GM19238 (cell line): ENCODE measurements at regions not wholly inside any gene's neighbourhood (a gene's known extent, or its start where the extent isn't known, plus 50 kb on each side); places are given as distances from the start of the nearest gene placed in this dataset.
"Not testable (repeated sequence)": the region's sequence is repeated elsewhere in the genome, so short reads cannot be mapped to it uniquely, and the experiment has no call there.

Experiments
- DNase-seq: peaks from one replicate; pipeline ENCODE4 v3.0.0; 2011; ENCODE audit warnings: low spot score; ENCODE audit not compliant: insufficient read length

GRCh38 chr7:65453341-65454030, 79.8 kb downstream of the ZNF92 start:
- DNase-seq: no peak

GRCh38 chr7:65454469-65454868, 80.8 kb downstream of the ZNF92 start:
- DNase-seq: no peak

- DNase-seq: not testable (repeated sequence)
Observed at GRCh38 chr7:65455050-65455449, 81.4 kb downstream of the ZNF92 start.

- no peak for DNase-seq
Observed at GRCh38 chr7:65457705-65458104, 84.0 kb downstream of the ZNF92 start.

GRCh38 chr7:65459438-65459837, 85.8 kb downstream of the ZNF92 start:
- DNase-seq: no peak

- DNase-seq: no peak
Observed at GRCh38 chr7:65462148-65462716, 88.6 kb downstream of the ZNF92 start.

- no peak for DNase-seq
Observed at GRCh38 chr7:65463184-65463583, 89.5 kb downstream of the ZNF92 start.

- not testable (repeated sequence) for DNase-seq
Observed at GRCh38 chr7:65469919-65470558, 96.4 kb downstream of the ZNF92 start.

- no peak for DNase-seq
Observed at GRCh38 chr7:65471587-65471986, 97.9 kb downstream of the ZNF92 start.

- DNase-seq: no peak
Observed at GRCh38 chr7:65475040-65475726, 101.5 kb downstream of the ZNF92 start.

- peak; percentile 18 for DNase-seq
Observed at GRCh38 chr7:65475734-65476319, 102.2 kb downstream of the ZNF92 start.

- no peak for DNase-seq
Observed at GRCh38 chr7:65477326-65477725, 103.7 kb downstream of the ZNF92 start.

GRCh38 chr7:65489260-65489767, 115.7 kb downstream of the ZNF92 start:
- no peak for DNase-seq

GRCh38 chr7:65496697-65497096, 123.0 kb downstream of the ZNF92 start:
- DNase-seq: not testable (repeated sequence)

GRCh38 chr7:65503434-65504152, 129.9 kb downstream of the ZNF92 start:
- DNase-seq: no peak

- DNase-seq: not testable (repeated sequence)
Observed at GRCh38 chr7:65504504-65505319, 131.1 kb downstream of the ZNF92 start.

- DNase-seq: not testable (repeated sequence)
Observed at GRCh38 chr7:65505320-65505633, 131.6 kb downstream of the ZNF92 start.

GRCh38 chr7:65508581-65509367, 135.1 kb downstream of the ZNF92 start:
- DNase-seq: not testable (repeated sequence)
